SK-N-SH (cell line): ENCODE measurements at regions not wholly inside any gene's neighbourhood (a gene's known extent, or its start where the extent isn't known, plus 50 kb on each side); places are given as distances from the start of the nearest gene placed in this dataset.

Experiments
- CTCF ChIA-PET: fragments of 300-600, 350-600 bp; formaldehyde crosslinking; extraction: SDS; loops from one replicate; lab custom pipeline; 2021; lab: Yijun Ruan, JAX
- POLR2A ChIA-PET: fragments of 350-600 bp; sonication (Branson Sonifier 250); formaldehyde crosslinking; extraction: SDS; loops from one replicate; lab custom pipeline; 2020; ENCODE audit warnings: antibody characterized with exemption, inconsistent platforms; lab: Yijun Ruan, JAX
- DNase-seq: peaks from one replicate; pipeline ENCODE4 v3.0.0; 2012
- H2AFZ ChIP-seq: fragments of 200-600 bp; sonication (generic); 2 replicates; pipeline ENCODE4 v1.8.1; 2016; ENCODE audit warnings: antibody characterized with exemption, mild to moderate bottlenecking, low read depth
- H3F3A ChIP-seq: fragments of 200-600 bp; sonication (generic); replicated peaks from 2 replicates; pipeline ENCODE3; 2016; ENCODE audit warnings: antibody characterized with exemption, mild to moderate bottlenecking; ENCODE audit not compliant: insufficient read depth
- H3K27ac ChIP-seq, 2 experiments: fragments of 200-500 bp in 1 of 2; fragments of 200-600 bp in 1 of 2; sonication (Bioruptor generic) in 1 of 2; sonication (generic), shearing (Covaris generic) in 1 of 2; 2 replicates each; pipeline versions ENCODE4 v1.5.1 to v1.6.1; 2014 to 2016; ENCODE audit warnings: low read depth in 2 of 2, inconsistent platforms in 1 of 2, low read length in 1 of 2, mild to moderate bottlenecking in 1 of 2, mixed read lengths in 1 of 2
- H3K27me3 ChIP-seq: fragments of 200-600 bp; sonication (generic), shearing (Covaris generic); 2 replicates; pipeline ENCODE4 v1.6.1; 2016; ENCODE audit warnings: mixed run types; ENCODE audit not compliant: insufficient read depth
- H3K36me3 ChIP-seq, 2 experiments: fragments of 200-500 bp in 1 of 2; fragments of 200-600 bp in 1 of 2; sonication (Bioruptor generic) in 1 of 2; sonication (generic) in 1 of 2; replicated peaks in 1 of 2; 2 replicates each; pipeline versions ENCODE3 to v1.5.1; 2014 to 2016; ENCODE audit warnings: low read length in 1 of 2, mild to moderate bottlenecking in 1 of 2; ENCODE audit not compliant: insufficient read depth in 2 of 2, control insufficient read depth in 1 of 2
- H3K4me1 ChIP-seq, 2 experiments: fragments of 200-500 bp in 1 of 2; fragments of 200-600 bp in 1 of 2; sonication (Bioruptor generic) in 1 of 2; sonication (generic), shearing (Covaris generic) in 1 of 2; 2 replicates each; pipeline versions ENCODE4 v1.5.1 to v1.6.1; 2014 to 2016; ENCODE audit warnings: low read depth in 1 of 2, low read length in 1 of 2, mixed run types in 1 of 2; ENCODE audit not compliant: insufficient read depth in 2 of 2, control insufficient read depth in 1 of 2
- H3K4me2 ChIP-seq: fragments of 200-600 bp; sonication (generic), shearing (Covaris generic); 2 replicates; pipeline ENCODE4 v1.6.1; 2017; ENCODE audit warnings: mixed run types
- H3K4me3 ChIP-seq, 2 experiments: fragments of 200-500 bp in 1 of 2; fragments of 200-600 bp in 1 of 2; sonication (Bioruptor generic) in 1 of 2; sonication (generic), shearing (Covaris generic) in 1 of 2; 2 replicates each; pipeline versions ENCODE4 v1.5.1 to v1.8.1; 2014 to 2016; ENCODE audit warnings: low read depth in 2 of 2, inconsistent platforms in 1 of 2, low read length in 1 of 2, mild to moderate bottlenecking in 1 of 2, mixed read lengths in 1 of 2, moderate library complexity in 1 of 2
- H3K79me2 ChIP-seq: fragments of 200-600 bp; sonication (generic); 2 replicates; pipeline ENCODE4 v1.8.1; 2017; ENCODE audit warnings: mild to moderate bottlenecking; ENCODE audit not compliant: insufficient read depth
- H3K9ac ChIP-seq: fragments of 200-600 bp; sonication (generic); 2 replicates; pipeline ENCODE4 v1.6.1; 2017; ENCODE audit warnings: mixed run types
- H3K9me2 ChIP-seq: fragments of 200-600 bp; sonication (generic); 2 replicates; pipeline ENCODE4 v1.6.1; 2017; ENCODE audit warnings: mixed run types
- H3K9me3 ChIP-seq: fragments of 200-600 bp; sonication (generic); 2 replicates; pipeline ENCODE4 v1.6.1; 2017; ENCODE audit warnings: mixed run types, mild to moderate bottlenecking, moderate library complexity
- H4K20me1 ChIP-seq: fragments of 200-600 bp; sonication (generic); 2 replicates; pipeline ENCODE4 v1.6.1; 2017; ENCODE audit warnings: mild to moderate bottlenecking, mixed run types; ENCODE audit not compliant: insufficient read depth
- CHD2 ChIP-seq: fragments of 150-350 bp; IDR thresholded peaks from 2 replicates; pipeline ENCODE4 v1.6.1; 2018; ENCODE audit warnings: low read length; ENCODE audit not compliant: partially characterized antibody
- EP300 ChIP-seq, 2 experiments: IDR thresholded peaks; 2 replicates each; pipeline versions ENCODE4 v1.4.0 to v1.6.1; 2012; ENCODE audit warnings: borderline replicate concordance in 1 of 2, low read depth in 1 of 2, low read length in 1 of 2
- FOSL2 ChIP-seq: IDR thresholded peaks from 2 replicates; pipeline ENCODE4 v1.4.0; 2012; ENCODE audit warnings: low read depth, mild to moderate bottlenecking, moderate library complexity, borderline replicate concordance
- FOXJ3 ChIP-seq: sonication (generic); formaldehyde crosslinking; IDR thresholded peaks from 2 replicates; pipeline ENCODE4 v1.5.1; 2020; ENCODE audit warnings: mild to moderate bottlenecking, missing genetic modification reagents
- GABPA ChIP-seq: IDR thresholded peaks from 2 replicates; pipeline ENCODE4 v1.4.0; 2012; ENCODE audit warnings: low read depth, mild to moderate bottlenecking
- GATA2 ChIP-seq: sonication (generic); formaldehyde crosslinking; IDR thresholded peaks from 2 replicates; pipeline ENCODE4 v1.5.0; 2020; ENCODE audit warnings: mild to moderate bottlenecking, missing genetic modification reagents
- JUND ChIP-seq: IDR thresholded peaks from 2 replicates; pipeline ENCODE4 v1.4.0; 2012
- MEF2A ChIP-seq: IDR thresholded peaks from 2 replicates; pipeline ENCODE4 v1.4.0; 2012; ENCODE audit warnings: low read depth, borderline replicate concordance
- NFIC ChIP-seq: IDR thresholded peaks from 2 replicates; pipeline ENCODE4 v1.4.0; 2012; ENCODE audit warnings: borderline replicate concordance
- PBX3 ChIP-seq: IDR thresholded peaks from 2 replicates; pipeline ENCODE4; 2012
- POLR2AphosphoS5 ChIP-seq: IDR thresholded peaks from 2 replicates; pipeline ENCODE4 v1.6.1; 2012; ENCODE audit warnings: low read depth, low read length
- RCOR1 ChIP-seq: fragments of 150-350 bp; IDR thresholded peaks from 2 replicates; pipeline ENCODE4 v1.6.1; 2017; ENCODE audit warnings: antibody characterized with exemption, low read length
- RFX5 ChIP-seq: IDR thresholded peaks from 2 replicates; pipeline ENCODE4 v1.6.1; 2012; ENCODE audit warnings: mild to moderate bottlenecking, improper control_type of control experiment, low read length
- SMC3 ChIP-seq: IDR thresholded peaks from 2 replicates; pipeline ENCODE4 v1.6.1; 2012; ENCODE audit warnings: low read depth, low read length, improper control_type of control experiment
- TAF1 ChIP-seq: IDR thresholded peaks from 2 replicates; pipeline ENCODE4 v1.6.1; 2012; ENCODE audit warnings: low read depth, mild to moderate bottlenecking, low read length, moderate library complexity, borderline replicate concordance
- TCF12 ChIP-seq: IDR thresholded peaks from 2 replicates; pipeline ENCODE4 v1.4.0; 2012
- USF1 ChIP-seq: IDR thresholded peaks from 2 replicates; pipeline ENCODE4 v1.4.0; 2012; ENCODE audit warnings: low read depth, borderline replicate concordance
- USF2 ChIP-seq: fragments of 150-350 bp; IDR thresholded peaks from 2 replicates; pipeline ENCODE4 v1.6.1; 2017; ENCODE audit warnings: antibody characterized with exemption, low read length, low read depth, borderline replicate concordance
- YY1 ChIP-seq: IDR thresholded peaks from 2 replicates; pipeline ENCODE4 v1.4.0; 2012; ENCODE audit warnings: low read depth, mild to moderate bottlenecking
- WGBS: methylation state at CpG from one replicate; pipeline ENCODE4 v1.1.6; 2017; ENCODE audit warnings: low lambda C conversion rate; 5-methylcytosine and 5-hydroxymethylcytosine counted together

GRCh38 chr2:52074130-52074719 lies 1042.3 kb upstream of the NRXN1 start (continued):
- TF ChIP-seq PBX3: no peak
- TF ChIP-seq MEF2A: no peak
- TF ChIP-seq RFX5: no peak

- Histone ChIP-seq H3K4me2 (no peak overlapping the region), H3K4me1 (peaks cover 0 to 2% of the 10 kb centered on the region in 2 experiments; a peak in 3 of 4 replicates), H3K27ac (no peak overlapping the region), H3F3A (no peaks in the 10 kb centered on the region), H3K9ac (no peak overlapping the region), H3K9me2 (no peaks in the 10 kb centered on the region), H3K4me3 (no peak overlapping the region), H3K27me3 (no peaks in the 10 kb centered on the region), H3K36me3 (no peaks in the 10 kb centered on the region), H3K9me3 (0 out of 2 replicates have a peak, but pooled peaks cover 4% of the 10 kb centered on the region), H4K20me1 (no peaks in the 10 kb centered on the region), H2AFZ (no peak overlapping the region), H3K79me2 (no peaks in the 10 kb centered on the region)
- TF ChIP-seq MEF2A: no peak
- no peak for TF ChIP-seq USF2
- TF ChIP-seq EP300 (IDR thresholded peaks at IDR 0.05; ENCODE audit: borderline replicate concordance in 1 of 2, low read depth in 1 of 2, low read length in 1 of 2): no peak
- TF ChIP-seq FOXJ3 (CRISPR knock-in tag): no peak
- no peak for TF ChIP-seq YY1
- TF ChIP-seq CHD2: no peak
- TF ChIP-seq TAF1: no peak
- no peak for TF ChIP-seq POLR2AphosphoS5
- no peak for TF ChIP-seq GATA2 (CRISPR knock-in tag)
- no peak for TF ChIP-seq PBX3
- no peak for TF ChIP-seq TCF12
- no peak for TF ChIP-seq FOSL2
- TF ChIP-seq USF1: no peak
- TF ChIP-seq JUND: no peak
- TF ChIP-seq NFIC: no peak
- no peak for TF ChIP-seq RCOR1
- TF ChIP-seq SMC3: no peak
- TF ChIP-seq GABPA: no peak
- ChIA-PET POLR2A (no interaction called here), CTCF (no interaction called here)
- DNase-seq: no peak
- WGBS: 37% methylated on average over 2 of the region's 2 CpGs
Observed at GRCh38 chr2:52072949-52073348, 1041.0 kb upstream of the NRXN1 start.
